Panc1 (cell line): ENCODE measurements at regions not wholly inside any gene's neighbourhood (a gene's known extent, or its start where the extent isn't known, plus 50 kb on each side); places are given as distances from the start of the nearest gene placed in this dataset.

Experiments used
- ATAC-seq: fragments of 200-7000 bp; cut with Tn5 transposase; 2 replicates; pipeline ENCODE4 v1.9.1; 2020; ENCODE audit warnings: mild to moderate bottlenecking, moderate library complexity
- BruUV-seq: library from RNA; stranded (reverse); fragments of 400-500 nt; replicated peaks from 2 replicates; lab custom pipeline; 2021; lab: Mats Ljungman, UMichigan
- CTCF ChIA-PET: fragments of 300-600 bp; sonication (Branson Sonifier 250); formaldehyde crosslinking; loops from one replicate; lab custom pipeline; 2022; ENCODE audit warnings: antibody characterized with exemption; lab: Charles Lee
- POLR2A ChIA-PET: fragments of 300-600 bp; sonication (Branson Sonifier 250); formaldehyde crosslinking; loops from one replicate; lab custom pipeline; 2022; ENCODE audit warnings: antibody characterized with exemption; lab: Charles Lee
- DNase-seq: peaks from one replicate; pipeline ENCODE4 v3.0.0-alpha.2; 2010; ENCODE audit warnings: low read depth, low spot score
- H3K27ac ChIP-seq: 2 replicates; pipeline ENCODE4 v1.5.1; 2011; ENCODE audit warnings: mild to moderate bottlenecking, low read length, inconsistent platforms
- H3K27me3 ChIP-seq: fragments of 200-500 bp; sonication (Bioruptor generic); 2 replicates; pipeline ENCODE4 v1.6.0; 2014; ENCODE audit warnings: low read length, inconsistent platforms; ENCODE audit not compliant: control insufficient read depth, insufficient read depth
- H3K36me3 ChIP-seq: fragments of 200-500 bp; sonication (Bioruptor generic); 2 replicates; pipeline ENCODE4 v1.5.1; 2014; ENCODE audit warnings: inconsistent platforms, mild to moderate bottlenecking, low read length, moderate library complexity; ENCODE audit not compliant: control insufficient read depth, insufficient read depth
- H3K4me1 ChIP-seq: 2 replicates; pipeline ENCODE4 v1.5.1; 2011; ENCODE audit warnings: inconsistent platforms, mild to moderate bottlenecking, low read length, moderate library complexity; ENCODE audit not compliant: control insufficient read depth, insufficient read depth
- H3K4me3 ChIP-seq, 2 experiments: 2 replicates each; pipeline ENCODE4 v1.5.1; 2011 to 2012; ENCODE audit warnings: low read depth in 2 of 2, low read length in 2 of 2, mild to moderate bottlenecking in 2 of 2, inconsistent platforms in 1 of 2, moderate library complexity in 1 of 2
- H3K9me3 ChIP-seq: fragments of 200-500 bp; sonication (Bioruptor generic); 2 replicates; pipeline ENCODE4 v1.5.1; 2014; ENCODE audit warnings: low read depth, mild to moderate bottlenecking, inconsistent platforms, low read length, moderate library complexity; ENCODE audit not compliant: control insufficient read depth, insufficient read depth
- CTCF ChIP-seq: fragments of 450-650 bp; IDR thresholded peaks from 2 replicates; pipeline ENCODE4 v1.5.1; 2017; ENCODE audit warnings: mild to moderate bottlenecking
- POLR2AphosphoS5 ChIP-seq: IDR thresholded peaks from 2 replicates; pipeline ENCODE4 v1.6.1; 2012; ENCODE audit warnings: mild to moderate bottlenecking, low read depth, low read length, moderate library complexity
- REST ChIP-seq, 2 experiments: IDR thresholded peaks; 2 replicates each; pipeline ENCODE4 v1.6.1; 2011 to 2012; ENCODE audit warnings: low read depth in 2 of 2, control low read depth in 1 of 2, low read length in 1 of 2, mild to moderate bottlenecking in 1 of 2, moderate library complexity in 1 of 2; ENCODE audit not compliant: insufficient read depth in 1 of 2
- SIN3A ChIP-seq: IDR thresholded peaks from 2 replicates; pipeline ENCODE4 v1.6.1; 2012; ENCODE audit warnings: low read depth, mild to moderate bottlenecking, low read length, moderate library complexity, borderline replicate concordance; ENCODE audit not compliant: insufficient read depth
- TCF7L2 ChIP-seq: IDR thresholded peaks from 2 replicates; pipeline ENCODE4 v1.6.1; 2011; ENCODE audit warnings: mild to moderate bottlenecking, low read depth, low read length, inconsistent platforms
- in situ Hi-C: cut with HindIII; loops from 2 replicates; pipeline ENCODE4 v1.10.0; 2016; ENCODE audit warnings: low sequenced_read_pairs, low pct_unique_long_range_greater_than_20kb
- intact Hi-C: fragments of 100-400 bp; cut with micrococcal nuclease; formaldehyde crosslinking; loops from one replicate; pipeline ENCODE4 v1.10.0; 2022; ENCODE audit not compliant: unreplicated experiment

DNA sequence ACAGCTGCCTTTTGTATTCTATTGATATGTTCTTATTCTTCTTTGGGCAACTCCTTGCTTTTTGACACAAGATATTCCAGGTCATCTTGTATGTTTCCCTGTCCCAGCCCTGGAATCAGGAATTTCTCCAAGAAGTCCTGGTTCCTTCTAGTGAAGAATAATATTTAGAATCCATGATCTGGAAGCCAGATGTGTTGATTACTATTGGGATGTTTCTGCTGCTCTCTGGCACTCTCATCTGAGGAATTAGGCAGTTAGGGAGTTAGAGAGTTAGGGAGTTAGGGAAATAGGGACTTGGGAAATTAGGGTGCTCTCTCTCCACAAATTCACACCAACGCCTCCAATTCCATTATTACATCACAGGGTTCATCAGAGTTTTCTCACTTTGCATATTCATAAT, 191.2 kb downstream of the ZNF330 start:
- DNase-seq (no peak), ATAC-seq (no peak)
- no peak for TF ChIP-seq REST (IDR thresholded peaks at IDR 0.05; ENCODE audit: insufficient read depth in 1 of 2, low read depth in 2 of 2, low read length in 1 of 2)
- TF ChIP-seq SIN3A = no peak
- no peak for TF ChIP-seq POLR2AphosphoS5
- TF ChIP-seq CTCF = no peak
- no peak for TF ChIP-seq TCF7L2
- ChIA-PET CTCF (no interaction called here), POLR2A (no interaction called here)
- intact Hi-C loops (no loop called here), in situ Hi-C loops (no loop called here)
- BruUV-seq = no TSS peak
- no peak overlapping the region for H3K27ac ChIP-seq
- H3K4me1 ChIP-seq = no peaks in the 10 kb centered on the region
- H3K9me3 ChIP-seq = no peaks in the 10 kb centered on the region
- no peaks in the 10 kb centered on the region for H3K36me3 ChIP-seq
- H3K4me3 ChIP-seq = no peak overlapping the region
- H3K27me3 ChIP-seq = no peaks in the 10 kb centered on the region

DNA sequence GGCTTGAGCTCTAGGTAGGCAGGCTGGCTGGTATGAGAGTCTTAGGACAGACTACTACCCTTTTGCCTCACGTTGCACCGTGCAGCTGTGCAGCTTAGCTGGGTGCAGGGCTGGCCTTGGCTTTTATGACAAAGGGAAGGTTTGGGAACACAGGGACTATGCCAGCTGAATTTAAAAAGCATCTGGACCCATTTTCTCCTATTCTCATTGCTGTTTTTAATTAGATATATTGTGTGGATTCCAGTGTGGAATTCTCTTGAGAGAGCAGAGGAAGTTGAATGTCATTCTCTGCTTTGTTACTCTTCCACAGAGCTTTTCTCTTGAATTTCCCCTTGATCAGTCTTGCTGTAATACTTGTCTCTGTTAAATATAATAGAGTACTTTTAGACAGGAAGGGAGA, 192.7 kb downstream of the ZNF330 start:
- DNase-seq (no peak), ATAC-seq (no peak)
- intact Hi-C loops = no loop called here
- Histone ChIP-seq H3K27me3 (no peaks in the 10 kb centered on the region), H3K9me3 (no peaks in the 10 kb centered on the region), H3K27ac (no peak overlapping the region), H3K4me1 (no peaks in the 10 kb centered on the region), H3K4me3 (no peak overlapping the region), H3K36me3 (no peaks in the 10 kb centered on the region)
- POLR2A ChIA-PET = no interaction called here
- no peak for TF ChIP-seq REST (IDR thresholded peaks at IDR 0.05; ENCODE audit: insufficient read depth in 1 of 2, low read depth in 2 of 2, low read length in 1 of 2)
- in situ Hi-C loops = no loop called here
- CTCF ChIA-PET = no interaction called here
- no TSS peak for BruUV-seq
